Chondrocyte (in vitro differentiated cells): ENCODE measurements at regions not wholly inside any gene's neighbourhood (a gene's known extent, or its start where the extent isn't known, plus 50 kb on each side); places are given as distances from the start of the nearest gene placed in this dataset.

Experiments
- DNase-seq: peaks from one replicate; pipeline ENCODE4 v3.0.0; 2021; ENCODE audit warnings: mixed read lengths, low spot score
- H3K27ac Mint-ChIP-seq: one replicate; pipeline ENCODE4 v1.8.0; 2021; ENCODE audit warnings: mild to moderate bottlenecking, moderate library complexity, mixed read lengths; ENCODE audit not compliant: unreplicated experiment
- H3K27me3 Mint-ChIP-seq: 2 replicates; pipeline ENCODE4 v1.8.0; 2021; ENCODE audit warnings: low read depth, mixed read lengths
- H3K36me3 Mint-ChIP-seq: 2 replicates; pipeline ENCODE4 v1.8.0; 2021; ENCODE audit warnings: low read depth, mixed read lengths
- H3K4me1 Mint-ChIP-seq: 2 replicates; pipeline ENCODE4 v1.8.0; 2021; ENCODE audit warnings: low read depth, mild to moderate bottlenecking, mixed read lengths
- H3K4me3 Mint-ChIP-seq: one replicate; pipeline ENCODE4 v1.8.0; 2021; ENCODE audit warnings: mild to moderate bottlenecking, moderate library complexity, mixed read lengths; ENCODE audit not compliant: unreplicated experiment
- H3K9me3 Mint-ChIP-seq: 2 replicates; pipeline ENCODE4 v1.8.0; 2021; ENCODE audit warnings: low read depth, mixed read lengths
- CTCF ChIP-seq: fragments of 200-600 bp; sonication (generic); IDR thresholded peaks from 2 replicates; pipeline ENCODE4 v1.5.0; 2021; ENCODE audit warnings: antibody characterized with exemption, mild to moderate bottlenecking, moderate library complexity

GRCh38 chr5:172505845-172506244 is 51.5 kb upstream of the SH3PXD2B start:
- DNase-seq, result no peak
- no peak overlapping the region for H3K27ac Mint-ChIP-seq
- H3K36me3 Mint-ChIP-seq, result no peaks in the 10 kb centered on the region
- TF ChIP-seq CTCF, result no peak
- H3K27me3 Mint-ChIP-seq, result peaks cover 44% of the 10 kb centered on the region
- peaks cover 9% of the 10 kb centered on the region for H3K4me1 Mint-ChIP-seq
- H3K9me3 Mint-ChIP-seq, result peaks cover 3% of the 10 kb centered on the region
- no peak overlapping the region for H3K4me3 Mint-ChIP-seq

- Mint-ChIP-seq H3K36me3 (no peaks in the 10 kb centered on the region), H3K27me3 (peaks cover 42% of the 10 kb centered on the region), H3K4me1 (peaks cover 9% of the 10 kb centered on the region), H3K9me3 (no peaks in the 10 kb centered on the region), H3K4me3 (no peak overlapping the region), H3K27ac (no peak overlapping the region)
- DNase-seq, result no peak
- TF ChIP-seq CTCF, result no peak
These were observed 51.1 kb upstream of the SH3PXD2B start for GRCh38 chr5:172505403-172505759.

GRCh38 chr5:172504701-172505402 is 50.5 kb upstream of the SH3PXD2B start:
- Mint-ChIP-seq H3K36me3 (no peaks in the 10 kb centered on the region), H3K27me3 (peaks cover 37% of the 10 kb centered on the region), H3K4me1 (peaks cover 9% of the 10 kb centered on the region), H3K9me3 (no peaks in the 10 kb centered on the region), H3K4me3 (no peak overlapping the region), H3K27ac (no peak overlapping the region)
- DNase-seq, result no peak
- TF ChIP-seq CTCF, result no peak

- Mint-ChIP-seq H3K36me3 (no peaks in the 10 kb centered on the region), H3K27ac (no peak overlapping the region), H3K9me3 (no peaks in the 10 kb centered on the region), H3K27me3 (peaks cover 31% of the 10 kb centered on the region), H3K4me3 (no peak overlapping the region), H3K4me1 (peaks cover 9% of the 10 kb centered on the region)
- no peak for TF ChIP-seq CTCF
- DNase-seq, result no peak
These were observed 49.8 kb upstream of the SH3PXD2B start for GRCh38 chr5:172503925-172504700.
